AG04449 (cell line): ENCODE measurements at regions not wholly inside any gene's neighbourhood (a gene's known extent, or its start where the extent isn't known, plus 50 kb on each side); places are given as distances from the start of the nearest gene placed in this dataset.

Experiments used
- CTCF ChIA-PET: fragments of 350-600 bp; formaldehyde crosslinking; extraction: SDS; loops from one replicate; lab custom pipeline; 2021; ENCODE audit warnings: antibody characterized with exemption; lab: Yijun Ruan, JAX
- POLR2A ChIA-PET: fragments of 400-600, 350-600 bp; formaldehyde crosslinking; extraction: SDS; loops from one replicate; lab custom pipeline; 2020; ENCODE audit warnings: antibody characterized with exemption, inconsistent platforms; lab: Yijun Ruan, JAX
- DNase-seq: peaks from one replicate; pipeline ENCODE4 v3.0.0-alpha.2; 2010; ENCODE audit warnings: low read depth, low spot score
- H3K4me3 ChIP-seq: 2 replicates; pipeline ENCODE4 v1.5.1; 2011; ENCODE audit warnings: low read depth, mild to moderate bottlenecking, control low read depth, low read length
- TF ChIP-seq, protein P1 (sequence below): IDR thresholded peaks from one replicate; pipeline ENCODE4 v1.5.1; 2011; ENCODE audit warnings: mild to moderate bottlenecking, moderate library complexity, low read length, control low read depth, inconsistent platforms; ENCODE audit not compliant: insufficient read depth; ENCODE audit errors: missing control alignments

DNA sequence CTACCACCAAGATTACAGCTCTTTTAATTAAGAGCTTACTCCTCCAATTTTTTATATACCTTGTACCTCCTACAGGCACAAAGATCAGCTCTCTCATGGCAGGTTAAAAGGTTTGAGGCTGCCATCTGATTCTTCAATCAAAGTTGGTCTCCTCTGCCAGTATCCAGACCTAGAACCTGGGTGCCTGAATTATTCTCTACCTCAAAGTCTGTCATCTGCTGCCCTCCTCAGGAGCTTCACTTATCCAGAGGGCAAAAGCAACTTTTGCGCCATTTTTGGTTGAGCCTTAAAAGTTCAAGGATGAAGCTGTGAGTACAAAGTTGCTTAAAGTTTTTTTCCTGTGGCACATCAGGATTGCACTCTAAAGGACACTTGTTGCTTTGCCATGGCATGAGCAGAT lies 343.7 kb upstream of the PPP1R2C start:
- no peak for DNase-seq
- ChIA-PET CTCF (no interaction called here), POLR2A (interaction anchor here (0.6 kb wide), 1 partner anchor 57 kb away, joined by 4 read pairs; no protein-coding TSS in a partner anchor)
- TF ChIP-seq, protein P1, sequence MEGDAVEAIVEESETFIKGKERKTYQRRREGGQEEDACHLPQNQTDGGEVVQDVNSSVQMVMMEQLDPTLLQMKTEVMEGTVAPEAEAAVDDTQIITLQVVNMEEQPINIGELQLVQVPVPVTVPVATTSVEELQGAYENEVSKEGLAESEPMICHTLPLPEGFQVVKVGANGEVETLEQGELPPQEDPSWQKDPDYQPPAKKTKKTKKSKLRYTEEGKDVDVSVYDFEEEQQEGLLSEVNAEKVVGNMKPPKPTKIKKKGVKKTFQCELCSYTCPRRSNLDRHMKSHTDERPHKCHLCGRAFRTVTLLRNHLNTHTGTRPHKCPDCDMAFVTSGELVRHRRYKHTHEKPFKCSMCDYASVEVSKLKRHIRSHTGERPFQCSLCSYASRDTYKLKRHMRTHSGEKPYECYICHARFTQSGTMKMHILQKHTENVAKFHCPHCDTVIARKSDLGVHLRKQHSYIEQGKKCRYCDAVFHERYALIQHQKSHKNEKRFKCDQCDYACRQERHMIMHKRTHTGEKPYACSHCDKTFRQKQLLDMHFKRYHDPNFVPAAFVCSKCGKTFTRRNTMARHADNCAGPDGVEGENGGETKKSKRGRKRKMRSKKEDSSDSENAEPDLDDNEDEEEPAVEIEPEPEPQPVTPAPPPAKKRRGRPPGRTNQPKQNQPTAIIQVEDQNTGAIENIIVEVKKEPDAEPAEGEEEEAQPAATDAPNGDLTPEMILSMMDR: no peak
- H3K4me3 ChIP-seq: no peak overlapping the region

- TF ChIP-seq, protein P1: no peak
- POLR2A ChIA-PET: no interaction called here
- H3K4me3 ChIP-seq: no peak overlapping the region
- CTCF ChIA-PET: no interaction called here
- DNase-seq: no peak
These were observed 361.7 kb upstream of the PPP1R2C start for GRCh38 chrX:43139645-43140044.

GRCh38 chrX:43140582-43140981 lies 362.6 kb upstream of the PPP1R2C start:
- POLR2A ChIA-PET: no interaction called here
- CTCF ChIA-PET: no interaction called here
- TF ChIP-seq, protein P1: no peak
- DNase-seq: no peak
- no peak overlapping the region for H3K4me3 ChIP-seq

DNA sequence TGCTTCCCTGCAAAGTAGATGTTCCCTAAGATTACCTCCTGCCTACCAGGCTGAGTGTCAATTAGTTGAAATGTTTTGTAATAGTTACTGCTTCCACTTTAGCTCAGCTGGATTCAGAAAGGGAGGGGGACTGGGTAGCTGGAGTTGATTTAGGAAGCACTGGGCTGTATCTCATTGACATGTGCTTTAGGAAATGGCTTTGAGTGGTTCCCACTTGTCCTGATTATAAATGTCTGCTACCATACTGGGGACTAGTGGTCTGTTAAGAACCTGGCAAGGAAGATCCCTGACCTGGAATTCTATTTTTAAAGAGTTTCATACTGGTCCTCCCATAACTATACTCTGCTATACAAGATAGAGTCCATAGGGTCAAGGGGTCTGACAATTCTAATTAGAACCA lies 363.9 kb upstream of the PPP1R2C start:
- TF ChIP-seq, protein P1: no peak
- DNase-seq: no peak
- no peak overlapping the region for H3K4me3 ChIP-seq
- POLR2A ChIA-PET: no interaction called here
- CTCF ChIA-PET: no interaction called here

GRCh38 chrX:43148305-43148704 lies 370.3 kb upstream of the PPP1R2C start:
- CTCF ChIA-PET: no interaction called here
- TF ChIP-seq, protein P1: no peak

GRCh38 chrX:43165343-43165920 lies 387.5 kb upstream of the PPP1R2C start:
- CTCF ChIA-PET: no interaction called here
- no peak overlapping the region for H3K4me3 ChIP-seq
- POLR2A ChIA-PET: no interaction called here
- DNase-seq: no peak
- TF ChIP-seq, protein P1: no peak

More at GRCh38 chrX:43148305-43148704, 370.3 kb upstream of the PPP1R2C start:
- DNase-seq: no peak
- no peak overlapping the region for H3K4me3 ChIP-seq
- POLR2A ChIA-PET: no interaction called here
